OCI-LY7 (cell line): ENCODE measurements at regions not wholly inside any gene's neighbourhood (a gene's known extent, or its start where the extent isn't known, plus 50 kb on each side); places are given as distances from the start of the nearest gene placed in this dataset.

ENCODE experiments used
- BruUV-seq: library from RNA; stranded (reverse); fragments of 400-500 nt; replicated peaks from 2 replicates; lab custom pipeline; 2021; lab: Mats Ljungman, UMichigan
- CTCF ChIA-PET: fragments of 300-600 bp; sonication (Branson Sonifier 250); formaldehyde crosslinking; loops from one replicate; lab custom pipeline; 2022; ENCODE audit warnings: antibody characterized with exemption; ENCODE audit not compliant: unreplicated experiment; lab: Charles Lee
- POLR2A ChIA-PET: fragments of 300-600 bp; sonication (Branson Sonifier 250); formaldehyde crosslinking; loops from one replicate; lab custom pipeline; 2022; ENCODE audit warnings: antibody characterized with exemption; lab: Charles Lee
- DNase-seq: peaks from one replicate; pipeline ENCODE4 v3.0.0-alpha.2; 2015; ENCODE audit warnings: low spot score
- H2AFZ ChIP-seq: fragments of 200-600 bp; sonication (generic), shearing (Covaris generic); 2 replicates; pipeline ENCODE4 v1.6.1; 2014; ENCODE audit warnings: mild to moderate bottlenecking, antibody characterized with exemption, low read length, moderate library complexity
- H3K27ac ChIP-seq: fragments of 200-600 bp; sonication (generic); 2 replicates; pipeline ENCODE4 v1.5.1; 2014; ENCODE audit warnings: mixed run types, low read depth, mild to moderate bottlenecking, moderate library complexity, low read length, inconsistent platforms; ENCODE audit not compliant: poor library complexity, severe bottlenecking
- H3K36me3 ChIP-seq: fragments of 200-600 bp; sonication (generic); 2 replicates; pipeline ENCODE4 v1.6.1; 2014; ENCODE audit warnings: mild to moderate bottlenecking, antibody characterized with exemption, low read length, moderate library complexity, mixed read lengths; ENCODE audit not compliant: insufficient read depth
- H3K4me1 ChIP-seq: fragments of 200-600 bp; sonication (generic); 2 replicates; pipeline ENCODE4 v1.5.1; 2014; ENCODE audit warnings: mild to moderate bottlenecking, low read length; ENCODE audit not compliant: insufficient read depth, poor library complexity, severe bottlenecking
- H3K4me2 ChIP-seq: fragments of 200-600 bp; sonication (generic); 2 replicates; pipeline ENCODE4 v1.6.1; 2014; ENCODE audit warnings: mild to moderate bottlenecking, low read length
- H3K4me3 ChIP-seq: fragments of 200-600 bp; sonication (generic); 2 replicates; pipeline ENCODE4 v1.5.1; 2014; ENCODE audit warnings: mild to moderate bottlenecking, low read depth, low read length; ENCODE audit not compliant: poor library complexity, severe bottlenecking
- H3K79me2 ChIP-seq: fragments of 200-600 bp; sonication (generic); 2 replicates; pipeline ENCODE4 v1.6.1; 2016; ENCODE audit warnings: low read depth, mild to moderate bottlenecking, low read length, moderate library complexity, mixed read lengths; ENCODE audit not compliant: insufficient read depth
- H3K9me2 ChIP-seq: fragments of 200-600 bp; sonication (generic); 2 replicates; pipeline ENCODE4 v1.6.1; 2016; ENCODE audit warnings: mild to moderate bottlenecking, low read length, mixed read lengths; ENCODE audit not compliant: insufficient read depth
- H3K9me3 ChIP-seq: fragments of 200-600 bp; sonication (generic); 2 replicates; pipeline ENCODE4 v1.6.1; 2014; ENCODE audit warnings: mild to moderate bottlenecking, mixed run types, low read length, mixed read lengths
- H4K20me1 ChIP-seq: fragments of 200-600 bp; sonication (generic); 2 replicates; pipeline ENCODE4 v1.6.1; 2014; ENCODE audit warnings: mild to moderate bottlenecking, antibody characterized with exemption, low read length, moderate library complexity, mixed read lengths; ENCODE audit not compliant: insufficient read depth
- EZH2phosphoT487 ChIP-seq: fragments of 200-600 bp; sonication (generic); IDR thresholded peaks from 2 replicates; pipeline ENCODE4 v1.6.1; 2018; ENCODE audit warnings: low read depth, borderline replicate concordance, mild to moderate bottlenecking, mixed run types, antibody characterized with exemption, low read length, moderate library complexity, mixed read lengths
- intact Hi-C: fragments of 100-400 bp; cut with micrococcal nuclease; formaldehyde crosslinking; loops from one replicate; pipeline ENCODE4 v1.10.0; 2022; ENCODE audit not compliant: unreplicated experiment
- TF ChIP-seq, protein P1 (sequence below): fragments of 200-600 bp; sonication (generic); conservative IDR thresholded peaks from 2 replicates; pipeline ENCODE4 v1.5.1; 2014; ENCODE audit warnings: mild to moderate bottlenecking, antibody characterized with exemption, low read length, moderate library complexity, mixed read lengths

GRCh38 chr1:185631843-185632242 is 102.3 kb upstream of the HMCN1 start:
- no peaks in the 10 kb centered on the region for H3K4me1 ChIP-seq
- no peaks in the 10 kb centered on the region for H4K20me1 ChIP-seq
- no peaks in the 10 kb centered on the region for H3K36me3 ChIP-seq
- BruUV-seq: no TSS peak
- no peak overlapping the region for H3K4me2 ChIP-seq
- H3K27ac ChIP-seq: no peak overlapping the region
- DNase-seq: no peak
- POLR2A ChIA-PET: interaction anchor here (0.7 kb wide), 1 partner anchor 30 kb away, joined by 3 read pairs; no protein-coding TSS in a partner anchor
- no peaks in the 10 kb centered on the region for H3K9me3 ChIP-seq
- no peaks in the 10 kb centered on the region for H3K79me2 ChIP-seq
- intact Hi-C loops: no loop called here
- CTCF ChIA-PET: no interaction called here
- H3K9me2 ChIP-seq: no peaks in the 10 kb centered on the region
- H3K4me3 ChIP-seq: no peak overlapping the region
- no peak overlapping the region for H2AFZ ChIP-seq
- TF ChIP-seq EZH2phosphoT487: no peak
- TF ChIP-seq, protein P1, sequence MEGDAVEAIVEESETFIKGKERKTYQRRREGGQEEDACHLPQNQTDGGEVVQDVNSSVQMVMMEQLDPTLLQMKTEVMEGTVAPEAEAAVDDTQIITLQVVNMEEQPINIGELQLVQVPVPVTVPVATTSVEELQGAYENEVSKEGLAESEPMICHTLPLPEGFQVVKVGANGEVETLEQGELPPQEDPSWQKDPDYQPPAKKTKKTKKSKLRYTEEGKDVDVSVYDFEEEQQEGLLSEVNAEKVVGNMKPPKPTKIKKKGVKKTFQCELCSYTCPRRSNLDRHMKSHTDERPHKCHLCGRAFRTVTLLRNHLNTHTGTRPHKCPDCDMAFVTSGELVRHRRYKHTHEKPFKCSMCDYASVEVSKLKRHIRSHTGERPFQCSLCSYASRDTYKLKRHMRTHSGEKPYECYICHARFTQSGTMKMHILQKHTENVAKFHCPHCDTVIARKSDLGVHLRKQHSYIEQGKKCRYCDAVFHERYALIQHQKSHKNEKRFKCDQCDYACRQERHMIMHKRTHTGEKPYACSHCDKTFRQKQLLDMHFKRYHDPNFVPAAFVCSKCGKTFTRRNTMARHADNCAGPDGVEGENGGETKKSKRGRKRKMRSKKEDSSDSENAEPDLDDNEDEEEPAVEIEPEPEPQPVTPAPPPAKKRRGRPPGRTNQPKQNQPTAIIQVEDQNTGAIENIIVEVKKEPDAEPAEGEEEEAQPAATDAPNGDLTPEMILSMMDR: no peak

DNA sequence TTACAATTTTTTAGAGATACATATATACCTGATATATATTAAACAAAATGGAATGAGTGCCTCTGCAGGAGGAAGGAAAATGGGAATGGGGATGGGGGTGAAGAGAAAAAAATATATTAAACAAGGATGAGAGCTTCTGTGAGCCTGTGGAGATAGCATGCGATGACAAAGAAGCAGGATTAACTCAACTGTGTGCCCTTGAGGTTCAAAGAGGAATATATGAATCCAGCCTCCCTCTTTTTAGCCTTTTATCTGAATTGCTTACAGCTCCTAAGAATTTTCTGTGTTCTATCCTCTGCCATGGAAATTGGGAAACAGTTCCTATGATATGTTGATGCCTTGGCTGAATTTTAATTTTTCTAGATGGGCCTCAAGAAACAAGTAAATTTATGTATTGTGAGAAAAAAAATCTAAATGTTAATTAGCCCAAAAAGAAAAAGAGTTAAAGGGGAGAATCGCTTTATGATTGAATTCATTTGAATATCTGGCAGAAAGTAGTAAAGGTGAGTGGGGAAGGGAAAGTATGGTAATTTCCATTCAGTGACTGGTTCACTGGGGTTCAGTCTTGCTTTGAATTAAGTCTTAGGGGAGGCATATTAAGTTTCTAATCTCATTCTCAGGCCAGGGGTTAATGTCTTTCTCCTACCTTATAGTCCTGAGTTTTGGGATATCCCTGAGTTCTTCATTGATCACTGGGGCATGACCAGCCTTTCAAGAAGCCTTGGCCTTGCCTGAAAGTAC is 106.3 kb upstream of the HMCN1 start:
- no TSS peak for BruUV-seq
- POLR2A ChIA-PET: no interaction called here
- no peak overlapping the region for H3K27ac ChIP-seq
- H3K79me2 ChIP-seq: no peaks in the 10 kb centered on the region
- intact Hi-C loops: no loop called here
- H3K9me3 ChIP-seq: no peaks in the 10 kb centered on the region
- H3K4me1 ChIP-seq: no peaks in the 10 kb centered on the region
- H3K36me3 ChIP-seq: no peaks in the 10 kb centered on the region
- H3K4me2 ChIP-seq: no peak overlapping the region
- no peak overlapping the region for H3K4me3 ChIP-seq
- TF ChIP-seq, protein P1: no peak
- no peak for TF ChIP-seq EZH2phosphoT487
- DNase-seq: no peak
- H4K20me1 ChIP-seq: no peaks in the 10 kb centered on the region
- H2AFZ ChIP-seq: no peak overlapping the region
- CTCF ChIA-PET: no interaction called here
- H3K9me2 ChIP-seq: no peaks in the 10 kb centered on the region

DNA sequence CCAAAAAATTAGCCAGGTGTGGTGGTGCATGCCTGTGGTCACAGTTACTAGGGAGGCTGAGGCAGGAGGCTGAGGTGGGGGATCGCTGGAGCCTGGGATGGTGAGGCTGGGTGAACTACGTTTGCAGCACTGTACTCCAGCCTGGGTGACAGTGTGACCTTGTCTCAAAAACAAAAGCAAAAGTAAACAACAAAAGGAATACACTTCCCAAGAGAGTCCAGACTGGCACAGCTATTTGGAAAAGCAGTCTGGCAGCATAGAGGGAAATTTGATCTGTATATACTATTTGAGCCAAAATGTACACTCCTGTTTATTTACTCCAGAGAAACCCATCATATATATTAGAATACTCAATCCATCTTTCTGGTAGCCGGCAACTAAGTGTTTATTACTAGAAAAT is 107.0 kb upstream of the HMCN1 start:
- Histone ChIP-seq H3K36me3 (no peaks in the 10 kb centered on the region), H3K79me2 (no peaks in the 10 kb centered on the region), H3K27ac (no peak overlapping the region), H3K4me3 (no peak overlapping the region), H3K4me2 (no peak overlapping the region), H3K4me1 (no peaks in the 10 kb centered on the region), H3K9me3 (no peaks in the 10 kb centered on the region), H3K9me2 (no peaks in the 10 kb centered on the region), H2AFZ (no peak overlapping the region), H4K20me1 (no peaks in the 10 kb centered on the region)
- ChIA-PET CTCF (no interaction called here), POLR2A (interaction anchor here (0.5 kb wide), 1 partner anchor 799 kb away, joined by 4 read pairs; no protein-coding TSS in a partner anchor)
- BruUV-seq: no TSS peak
- DNase-seq: no peak
- intact Hi-C loops: no loop called here
- TF ChIP-seq, protein P1: no peak
